ENCODE measurements at regions not wholly inside any gene's neighbourhood (a gene's known extent, or its start where the extent isn't known, plus 50 kb on each side); places are given as distances from the start of the nearest gene placed in this dataset.
A peak's percentile ranks its signal among the peaks of the same experiment; 100 is the strongest.

- TF ChIP-seq FOXA1 (IDR thresholded peaks at IDR 0.05) (no peak), HDGF (IDR thresholded peaks at IDR 0.05; ENCODE audit: borderline replicate concordance) (no peak), SP1 (IDR thresholded peaks at IDR 0.05) (no peak), ZNF384 (IDR thresholded peaks at IDR 0.05) (no peak)
- DNase-seq (ENCODE audit: extremely low spot score) = no peak
- CTCF ChIA-PET = no interaction called here
- POLR2A ChIA-PET = no interaction called here
Measured at GRCh38 chr13:62193919-62194318, 778.3 kb upstream of the PCDH20 start.

- CTCF ChIA-PET = interaction anchor here (0.9 kb wide), 1 partner anchor 20 kb away, joined by 3 read pairs; no protein-coding TSS in a partner anchor
- no peak for TF ChIP-seq ZNF384 (IDR thresholded peaks at IDR 0.05)
- no peak for TF ChIP-seq TARDBP (IDR thresholded peaks at IDR 0.05)
- no peak for TF ChIP-seq L3MBTL2 (conservative IDR thresholded peaks at IDR 0.05)
- no peak for TF ChIP-seq LEF1 (IDR thresholded peaks at IDR 0.05; ENCODE audit: borderline replicate concordance)
- TF ChIP-seq FOXA1 (IDR thresholded peaks at IDR 0.05) = no peak
- TF ChIP-seq FOXM1 (IDR thresholded peaks at IDR 0.05; ENCODE audit: borderline replicate concordance) = no peak
- TF ChIP-seq NFRKB (IDR thresholded peaks at IDR 0.05) = no peak
- TF ChIP-seq HDGF (IDR thresholded peaks at IDR 0.05; ENCODE audit: borderline replicate concordance) = no peak
- TF ChIP-seq BHLHE40 (IDR thresholded peaks at IDR 0.05; ENCODE audit: borderline replicate concordance) = no peak
- TF ChIP-seq FOXK2 (IDR thresholded peaks at IDR 0.05) = no peak
- TF ChIP-seq SP1 (IDR thresholded peaks at IDR 0.05) = no peak
- TF ChIP-seq PKNOX1 (IDR thresholded peaks at IDR 0.05) = no peak
- no peak for TF ChIP-seq SUZ12 (IDR thresholded peaks at IDR 0.05)
- TF ChIP-seq ARNT (IDR thresholded peaks at IDR 0.05) = no peak
- no peak for TF ChIP-seq ELF4 (IDR thresholded peaks at IDR 0.05)
- no peak for TF ChIP-seq CTBP1 (IDR thresholded peaks at IDR 0.05; ENCODE audit: borderline replicate concordance)
- no peak for DNase-seq (ENCODE audit: extremely low spot score)
- POLR2A ChIA-PET = no interaction called here
Measured at GRCh38 chr13:62185631-62186255, 770.1 kb upstream of the PCDH20 start.

- POLR2A ChIA-PET = no interaction called here
- TF ChIP-seq LEF1 (IDR thresholded peaks at IDR 0.05; ENCODE audit: borderline replicate concordance) (0 out of 2 replicates have a peak, but pooled peaks have one; percentile 26), CTBP1 (IDR thresholded peaks at IDR 0.05; ENCODE audit: borderline replicate concordance) (no peak)
- CTCF ChIA-PET = no interaction called here
- DNase-seq (ENCODE audit: extremely low spot score) = no peak
Measured at GRCh38 chr13:62176051-62176450, 760.4 kb upstream of the PCDH20 start.

- TF ChIP-seq PKNOX1 (IDR thresholded peaks at IDR 0.05) = no peak
- no peak for TF ChIP-seq LEF1 (IDR thresholded peaks at IDR 0.05; ENCODE audit: borderline replicate concordance)
- TF ChIP-seq CTBP1 (IDR thresholded peaks at IDR 0.05; ENCODE audit: borderline replicate concordance) = no peak
- CTCF ChIA-PET = no interaction called here
- POLR2A ChIA-PET = no interaction called here
- DNase-seq (ENCODE audit: extremely low spot score) = no peak
Measured at GRCh38 chr13:62173958-62174357, 758.3 kb upstream of the PCDH20 start.

- CTCF ChIA-PET = no interaction called here
- TF ChIP-seq BHLHE40 (IDR thresholded peaks at IDR 0.05; ENCODE audit: borderline replicate concordance) (no peak), FOXK2 (IDR thresholded peaks at IDR 0.05) (no peak), LEF1 (IDR thresholded peaks at IDR 0.05; ENCODE audit: borderline replicate concordance) (no peak), SUZ12 (IDR thresholded peaks at IDR 0.05) (no peak), CTBP1 (IDR thresholded peaks at IDR 0.05; ENCODE audit: borderline replicate concordance) (no peak), FOXA1 (IDR thresholded peaks at IDR 0.05) (no peak), PKNOX1 (IDR thresholded peaks at IDR 0.05) (no peak), ZNF384 (IDR thresholded peaks at IDR 0.05) (no peak), L3MBTL2 (conservative IDR thresholded peaks at IDR 0.05) (no peak), TARDBP (IDR thresholded peaks at IDR 0.05) (no peak), ARNT (IDR thresholded peaks at IDR 0.05) (no peak), SP1 (IDR thresholded peaks at IDR 0.05) (no peak), ELF4 (IDR thresholded peaks at IDR 0.05) (no peak), HDGF (IDR thresholded peaks at IDR 0.05; ENCODE audit: borderline replicate concordance) (no peak), NFRKB (IDR thresholded peaks at IDR 0.05) (no peak), FOXM1 (IDR thresholded peaks at IDR 0.05; ENCODE audit: borderline replicate concordance) (no peak)
- no peak for DNase-seq (ENCODE audit: extremely low spot score)
- POLR2A ChIA-PET = no interaction called here
Measured at GRCh38 chr13:62171697-62172096, 756.0 kb upstream of the PCDH20 start.

- TF ChIP-seq PKNOX1 (IDR thresholded peaks at IDR 0.05) (no peak), L3MBTL2 (conservative IDR thresholded peaks at IDR 0.05) (no peak), BHLHE40 (IDR thresholded peaks at IDR 0.05; ENCODE audit: borderline replicate concordance) (no peak), NFRKB (IDR thresholded peaks at IDR 0.05) (no peak), ARNT (IDR thresholded peaks at IDR 0.05) (no peak), ELF4 (IDR thresholded peaks at IDR 0.05) (no peak), CTBP1 (IDR thresholded peaks at IDR 0.05; ENCODE audit: borderline replicate concordance) (no peak), SP1 (IDR thresholded peaks at IDR 0.05) (no peak), HDGF (IDR thresholded peaks at IDR 0.05; ENCODE audit: borderline replicate concordance) (no peak), FOXK2 (IDR thresholded peaks at IDR 0.05) (no peak), FOXA1 (IDR thresholded peaks at IDR 0.05) (no peak), TARDBP (IDR thresholded peaks at IDR 0.05) (no peak), FOXM1 (IDR thresholded peaks at IDR 0.05; ENCODE audit: borderline replicate concordance) (no peak), SUZ12 (IDR thresholded peaks at IDR 0.05) (no peak), LEF1 (IDR thresholded peaks at IDR 0.05; ENCODE audit: borderline replicate concordance) (no peak), ZNF384 (IDR thresholded peaks at IDR 0.05) (no peak)
- no peak for DNase-seq (ENCODE audit: extremely low spot score)
- ChIA-PET CTCF (interaction anchor here (0.7 kb wide), 1 partner anchor 33 kb away, joined by 3 read pairs; no protein-coding TSS in a partner anchor), POLR2A (interaction anchor here (1.3 kb wide), 1 partner anchor 11 kb away, joined by 4 read pairs; no protein-coding TSS in a partner anchor)
Measured at GRCh38 chr13:62168891-62169290, 753.2 kb upstream of the PCDH20 start.

Data from HEK293T (cell line).